Activated naive CD8-positive, alpha-beta T cell (primary cell): ENCODE measurements at regions not wholly inside any gene's neighbourhood (a gene's known extent, or its start where the extent isn't known, plus 50 kb on each side); places are given as distances from the start of the nearest gene placed in this dataset.
"Not testable (repeated sequence)": the region's sequence is repeated elsewhere in the genome, so short reads cannot be mapped to it uniquely, and the experiment has no call there.

Source experiments
- H3K27ac Mint-ChIP-seq: one replicate; pipeline ENCODE4 v1.8.0; 2021; ENCODE audit warnings: mixed read lengths
- H3K27me3 Mint-ChIP-seq: one replicate; pipeline ENCODE4 v1.8.0; 2021; ENCODE audit warnings: mixed read lengths
- H3K36me3 Mint-ChIP-seq: one replicate; pipeline ENCODE4 v1.8.0; 2021; ENCODE audit warnings: mixed read lengths
- H3K4me1 Mint-ChIP-seq: one replicate; pipeline ENCODE4 v1.8.0; 2021; ENCODE audit warnings: low read depth, mixed read lengths
- H3K4me3 Mint-ChIP-seq: one replicate; pipeline ENCODE4 v1.8.0; 2021; ENCODE audit warnings: mild to moderate bottlenecking, mixed read lengths
- H3K9me3 Mint-ChIP-seq: one replicate; pipeline ENCODE4 v1.8.0; 2021; ENCODE audit warnings: low read depth, mixed read lengths

- Mint-ChIP-seq H3K4me1 (no peaks in the 10 kb centered on the region), H3K27me3 (peaks cover 1% of the 10 kb centered on the region), H3K4me3 (no peak overlapping the region), H3K27ac (no peak overlapping the region), H3K36me3 (no peaks in the 10 kb centered on the region), H3K9me3 (no peaks in the 10 kb centered on the region)
Measured at GRCh38 chr22:48060266-48060665, 1297.8 kb downstream of the TBC1D22A start.

GRCh38 chr22:48059521-48059920, 1297.1 kb downstream of the TBC1D22A start:
- H3K4me3 Mint-ChIP-seq, H3K27me3 Mint-ChIP-seq, H3K9me3 Mint-ChIP-seq, H3K4me1 Mint-ChIP-seq, H3K36me3 Mint-ChIP-seq, H3K27ac Mint-ChIP-seq: not testable (repeated sequence)

- Mint-ChIP-seq H3K27me3 (peaks cover 1% of the 10 kb centered on the region), H3K9me3 (no peaks in the 10 kb centered on the region), H3K4me3 (no peak overlapping the region), H3K27ac (no peak overlapping the region), H3K36me3 (no peaks in the 10 kb centered on the region), H3K4me1 (no peaks in the 10 kb centered on the region)
Measured at GRCh38 chr22:48057116-48057835, 1294.8 kb downstream of the TBC1D22A start.

- Mint-ChIP-seq H3K4me3 (no peak overlapping the region), H3K27ac (no peak overlapping the region), H3K4me1 (no peaks in the 10 kb centered on the region), H3K36me3 (no peaks in the 10 kb centered on the region), H3K9me3 (no peaks in the 10 kb centered on the region), H3K27me3 (peaks cover 1% of the 10 kb centered on the region)
Measured at GRCh38 chr22:48055827-48056226, 1293.4 kb downstream of the TBC1D22A start.

- Mint-ChIP-seq H3K4me1 (no peaks in the 10 kb centered on the region), H3K36me3 (no peaks in the 10 kb centered on the region), H3K4me3 (no peak overlapping the region), H3K27ac (no peak overlapping the region), H3K27me3 (peaks cover 1% of the 10 kb centered on the region), H3K9me3 (no peaks in the 10 kb centered on the region)
Measured at GRCh38 chr22:48055185-48055584, 1292.7 kb downstream of the TBC1D22A start.

GRCh38 chr22:48054596-48054995, 1292.1 kb downstream of the TBC1D22A start:
- H3K4me3 Mint-ChIP-seq = no peak overlapping the region
- H3K27me3 Mint-ChIP-seq = peaks cover 1% of the 10 kb centered on the region
- no peaks in the 10 kb centered on the region for H3K36me3 Mint-ChIP-seq
- no peaks in the 10 kb centered on the region for H3K4me1 Mint-ChIP-seq
- H3K27ac Mint-ChIP-seq = no peak overlapping the region
- H3K9me3 Mint-ChIP-seq = no peaks in the 10 kb centered on the region

- Mint-ChIP-seq H3K36me3 (no peaks in the 10 kb centered on the region), H3K4me3 (no peak overlapping the region), H3K4me1 (no peaks in the 10 kb centered on the region), H3K27ac (no peak overlapping the region), H3K9me3 (no peaks in the 10 kb centered on the region), H3K27me3 (peaks cover 1% of the 10 kb centered on the region)
Measured at GRCh38 chr22:48053973-48054372, 1291.5 kb downstream of the TBC1D22A start.

- H3K4me1 Mint-ChIP-seq = no peaks in the 10 kb centered on the region
- H3K27ac Mint-ChIP-seq = no peak overlapping the region
- no peak overlapping the region for H3K4me3 Mint-ChIP-seq
- H3K27me3 Mint-ChIP-seq = peaks cover 1% of the 10 kb centered on the region
- H3K36me3 Mint-ChIP-seq = no peaks in the 10 kb centered on the region
- H3K9me3 Mint-ChIP-seq = no peaks in the 10 kb centered on the region
Measured at GRCh38 chr22:48053486-48053885, 1291.0 kb downstream of the TBC1D22A start.

- Mint-ChIP-seq H3K27ac (no peak overlapping the region), H3K27me3 (no peaks in the 10 kb centered on the region), H3K9me3 (no peaks in the 10 kb centered on the region), H3K36me3 (no peaks in the 10 kb centered on the region), H3K4me3 (no peak overlapping the region), H3K4me1 (no peaks in the 10 kb centered on the region)
Measured at GRCh38 chr22:48052621-48052890, 1290.1 kb downstream of the TBC1D22A start.

GRCh38 chr22:48051796-48052620, 1289.6 kb downstream of the TBC1D22A start:
- no peaks in the 10 kb centered on the region for H3K9me3 Mint-ChIP-seq
- H3K27me3 Mint-ChIP-seq = no peaks in the 10 kb centered on the region
- H3K27ac Mint-ChIP-seq = no peak overlapping the region
- H3K4me3 Mint-ChIP-seq = no peak overlapping the region
- no peaks in the 10 kb centered on the region for H3K4me1 Mint-ChIP-seq
- no peaks in the 10 kb centered on the region for H3K36me3 Mint-ChIP-seq

GRCh38 chr22:48050836-48051235, 1288.4 kb downstream of the TBC1D22A start:
- no peaks in the 10 kb centered on the region for H3K27me3 Mint-ChIP-seq
- H3K36me3 Mint-ChIP-seq = no peaks in the 10 kb centered on the region
- no peak overlapping the region for H3K27ac Mint-ChIP-seq
- no peaks in the 10 kb centered on the region for H3K9me3 Mint-ChIP-seq
- H3K4me1 Mint-ChIP-seq = no peaks in the 10 kb centered on the region
- no peak overlapping the region for H3K4me3 Mint-ChIP-seq

- H3K36me3 Mint-ChIP-seq = no peaks in the 10 kb centered on the region
- H3K4me3 Mint-ChIP-seq = no peak overlapping the region
- peaks cover 4% of the 10 kb centered on the region for H3K27me3 Mint-ChIP-seq
- H3K4me1 Mint-ChIP-seq = no peaks in the 10 kb centered on the region
- H3K9me3 Mint-ChIP-seq = no peaks in the 10 kb centered on the region
- no peak overlapping the region for H3K27ac Mint-ChIP-seq
Measured at GRCh38 chr22:48049116-48049515, 1286.7 kb downstream of the TBC1D22A start.

GRCh38 chr22:48047722-48048500, 1285.5 kb downstream of the TBC1D22A start:
- peaks cover 10% of the 10 kb centered on the region for H3K27me3 Mint-ChIP-seq
- H3K4me1 Mint-ChIP-seq = no peaks in the 10 kb centered on the region
- H3K4me3 Mint-ChIP-seq = no peak overlapping the region
- no peaks in the 10 kb centered on the region for H3K36me3 Mint-ChIP-seq
- H3K9me3 Mint-ChIP-seq = no peaks in the 10 kb centered on the region
- H3K27ac Mint-ChIP-seq = no peak overlapping the region

- no peak overlapping the region for H3K4me3 Mint-ChIP-seq
- no peaks in the 10 kb centered on the region for H3K36me3 Mint-ChIP-seq
Measured at GRCh38 chr22:48045369-48045768, 1282.9 kb downstream of the TBC1D22A start.

GRCh38 chr22:48044487-48045060, 1282.1 kb downstream of the TBC1D22A start:
- Mint-ChIP-seq H3K4me3 (no peak overlapping the region), H3K4me1 (no peaks in the 10 kb centered on the region)

More at GRCh38 chr22:48045369-48045768, 1282.9 kb downstream of the TBC1D22A start:
- Mint-ChIP-seq H3K4me1 (no peaks in the 10 kb centered on the region), H3K9me3 (no peaks in the 10 kb centered on the region), H3K27me3 (peaks cover 16% of the 10 kb centered on the region), H3K27ac (no peak overlapping the region)

More at GRCh38 chr22:48044487-48045060, 1282.1 kb downstream of the TBC1D22A start:
- Mint-ChIP-seq H3K36me3 (no peaks in the 10 kb centered on the region), H3K9me3 (no peaks in the 10 kb centered on the region), H3K27ac (no peak overlapping the region), H3K27me3 (peaks cover 16% of the 10 kb centered on the region)
